ENCODE measurements at regions not wholly inside any gene's neighbourhood (a gene's known extent, or its start where the extent isn't known, plus 50 kb on each side); places are given as distances from the start of the nearest gene placed in this dataset.

- TF ChIP-seq CHD7 (IDR thresholded peaks at IDR 0.05; ENCODE audit: insufficient replicate concordance, low read length) (no peak), CHD2 (IDR thresholded peaks at IDR 0.05; ENCODE audit: low read length) (no peak), KDM1A (IDR thresholded peaks at IDR 0.05; ENCODE audit: borderline replicate concordance, low read length) (no peak), SRF (IDR thresholded peaks at IDR 0.05; ENCODE audit: low read depth, low read length) (no peak), GABPA (IDR thresholded peaks at IDR 0.05; ENCODE audit: borderline replicate concordance, insufficient read depth, low read length) (no peak)
Measured at GRCh38 chr5:63213256-63213655, 634.6 kb downstream of the LRRC70 start (continued).

Data from H1 (cell line).